ENCODE measurements at regions not wholly inside any gene's neighbourhood (a gene's known extent, or its start where the extent isn't known, plus 50 kb on each side); places are given as distances from the start of the nearest gene placed in this dataset.
"Not testable (repeated sequence)": the region's sequence is repeated elsewhere in the genome, so short reads cannot be mapped to it uniquely, and the experiment has no call there.

GRCh38 chr2:201946746-201947145, 86.9 kb upstream of the FZD7 start:
- H3K36me3 Mint-ChIP-seq, H3K27ac Mint-ChIP-seq: not testable (repeated sequence)
- peaks cover 14% of the 10 kb centered on the region for H3K4me1 Mint-ChIP-seq (ENCODE audit: unreplicated experiment)

GRCh38 chr2:201947287-201947686, 86.4 kb upstream of the FZD7 start:
- peaks cover 14% of the 10 kb centered on the region for H3K4me1 Mint-ChIP-seq (ENCODE audit: unreplicated experiment)
- no peaks in the 10 kb centered on the region for H3K36me3 Mint-ChIP-seq
- TF ChIP-seq CTCF (conservative IDR thresholded peaks at IDR 0.05): no peak
- no peak overlapping the region for H3K4me3 Mint-ChIP-seq
- H3K27ac Mint-ChIP-seq: no peak overlapping the region
- peaks cover 3% of the 10 kb centered on the region for H3K27me3 Mint-ChIP-seq
- DNase-seq (ENCODE audit: extremely low spot score, unreplicated experiment): no peak
- peaks cover under 1% of the 10 kb centered on the region for H3K9me3 Mint-ChIP-seq

More at GRCh38 chr2:201946746-201947145, 86.9 kb upstream of the FZD7 start:
- DNase-seq (ENCODE audit: extremely low spot score, unreplicated experiment); H3K9me3 Mint-ChIP-seq; H3K4me3 Mint-ChIP-seq; H3K27me3 Mint-ChIP-seq: not testable (repeated sequence)

GRCh38 chr2:201949181-201949926, 84.3 kb upstream of the FZD7 start:
- no peaks in the 10 kb centered on the region for H3K36me3 Mint-ChIP-seq
- DNase-seq (ENCODE audit: extremely low spot score, unreplicated experiment): no peak
- peaks cover 21% of the 10 kb centered on the region for H3K4me1 Mint-ChIP-seq (ENCODE audit: unreplicated experiment)
- H3K9me3 Mint-ChIP-seq: no peaks in the 10 kb centered on the region
- TF ChIP-seq CTCF (conservative IDR thresholded peaks at IDR 0.05): no peak
- H3K27ac Mint-ChIP-seq: no peak overlapping the region
- H3K27me3 Mint-ChIP-seq: no peaks in the 10 kb centered on the region
- H3K4me3 Mint-ChIP-seq: peak overlapping the region; percentile 3

GRCh38 chr2:201949927-201950246, 83.8 kb upstream of the FZD7 start:
- H3K4me3 Mint-ChIP-seq: peak overlapping the region; percentile 3
- no peak for TF ChIP-seq CTCF (conservative IDR thresholded peaks at IDR 0.05)

GRCh38 chr2:201950606-201951005, 83.0 kb upstream of the FZD7 start:
- no peak for TF ChIP-seq CTCF (conservative IDR thresholded peaks at IDR 0.05)
- Mint-ChIP-seq H3K27ac (no peak overlapping the region), H3K4me1 (ENCODE audit: unreplicated experiment) (peaks cover 21% of the 10 kb centered on the region), H3K4me3 (no peak overlapping the region), H3K9me3 (no peaks in the 10 kb centered on the region), H3K27me3 (peaks cover 2% of the 10 kb centered on the region), H3K36me3 (no peaks in the 10 kb centered on the region)
- DNase-seq (ENCODE audit: extremely low spot score, unreplicated experiment): no peak

More at GRCh38 chr2:201949927-201950246, 83.8 kb upstream of the FZD7 start:
- H3K4me1 Mint-ChIP-seq (ENCODE audit: unreplicated experiment): peaks cover 21% of the 10 kb centered on the region
- no peaks in the 10 kb centered on the region for H3K27me3 Mint-ChIP-seq
- no peak overlapping the region for H3K27ac Mint-ChIP-seq
- no peaks in the 10 kb centered on the region for H3K36me3 Mint-ChIP-seq
- no peak for DNase-seq (ENCODE audit: extremely low spot score, unreplicated experiment)
- no peaks in the 10 kb centered on the region for H3K9me3 Mint-ChIP-seq

- DNase-seq (ENCODE audit: extremely low spot score, unreplicated experiment): no peak
- Mint-ChIP-seq H3K36me3 (no peaks in the 10 kb centered on the region), H3K27me3 (peaks cover 6% of the 10 kb centered on the region), H3K27ac (no peak overlapping the region), H3K4me1 (ENCODE audit: unreplicated experiment) (peaks cover 26% of the 10 kb centered on the region), H3K9me3 (no peaks in the 10 kb centered on the region), H3K4me3 (no peak overlapping the region)
- no peak for TF ChIP-seq CTCF (conservative IDR thresholded peaks at IDR 0.05)
Measured at GRCh38 chr2:201952187-201952586, 81.5 kb upstream of the FZD7 start.
